Transverse colon (tissue), 3 donors: ENCODE measurements at regions not wholly inside any gene's neighbourhood (a gene's known extent, or its start where the extent isn't known, plus 50 kb on each side); places are given as distances from the start of the nearest gene placed in this dataset.

Experiments
- CTCF ChIP-seq, 5 experiments: fragments of 200-600 bp in 3 of 5; fragments of 450-650 bp in 2 of 5; sonication (generic) in 3 of 5; IDR thresholded peaks; 1 replicate in 2 of 5; 2 replicates in 3 of 5; pipeline ENCODE4 v1.5.1; 2016 to 2017; ENCODE audit warnings: antibody characterized with exemption in 5 of 5, inconsistent platforms in 3 of 5, mild to moderate bottlenecking in 2 of 5, moderate library complexity in 1 of 5
- POLR2A ChIP-seq: fragments of 450-650 bp; IDR thresholded peaks from one replicate; pipeline ENCODE4 v1.6.1; 2016; ENCODE audit warnings: antibody characterized with exemption, mild to moderate bottlenecking, moderate library complexity

DNA sequence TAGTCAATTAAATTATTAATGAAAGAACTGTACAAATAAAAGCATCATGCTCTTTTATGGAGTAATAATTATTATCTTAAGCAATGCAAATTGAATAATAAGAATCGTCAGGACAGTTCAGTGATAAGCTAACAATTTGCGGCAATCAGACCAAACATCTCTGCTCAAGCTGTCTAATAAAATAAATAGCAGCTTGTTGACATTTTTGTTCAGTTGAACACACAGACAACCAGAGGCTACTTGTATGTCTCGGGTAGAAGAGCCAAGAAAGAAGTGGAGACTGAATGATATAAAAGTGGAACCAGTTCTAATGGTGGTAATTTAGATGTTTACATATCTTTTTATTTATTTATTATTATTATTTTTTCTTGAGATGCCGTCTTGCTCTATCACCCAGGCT is 57.4 kb upstream of the FOXN3 start:
- TF ChIP-seq CTCF (IDR thresholded peaks at IDR 0.05), result no peak
- no peak for TF ChIP-seq POLR2A
